H1 (cell line): ENCODE measurements at regions not wholly inside any gene's neighbourhood (a gene's known extent, or its start where the extent isn't known, plus 50 kb on each side); places are given as distances from the start of the nearest gene placed in this dataset.

Experiments used
- BCL11A ChIP-seq, 2 experiments: IDR thresholded peaks; one replicate each; pipeline ENCODE4 v1.6.1; 2011; ENCODE audit warnings: low read depth in 2 of 2, low read length in 2 of 2, mild to moderate bottlenecking in 2 of 2
- CTCF ChIP-seq, 3 experiments: IDR thresholded peaks; 1 replicate in 2 of 3; 2 replicates in 1 of 3; pipeline versions ENCODE4 v1.5.1 to v1.6.1; 2011; ENCODE audit warnings: low read length in 3 of 3, mild to moderate bottlenecking in 3 of 3, inconsistent platforms in 2 of 3, low read depth in 1 of 3, moderate library complexity in 1 of 3; ENCODE audit not compliant: insufficient read depth in 1 of 3; ENCODE audit errors: control extremely low read depth in 1 of 3
- GABPA ChIP-seq: IDR thresholded peaks from 2 replicates; pipeline ENCODE4 v1.6.1; 2011; ENCODE audit warnings: mild to moderate bottlenecking, low read length, moderate library complexity, borderline replicate concordance; ENCODE audit not compliant: insufficient read depth
- GTF2F1 ChIP-seq: IDR thresholded peaks from 2 replicates; pipeline ENCODE4 v1.6.1; 2012; ENCODE audit warnings: low read depth, low read length, improper control_type of control experiment, borderline replicate concordance
- KDM1A ChIP-seq: fragments of 200-600, 300-600 bp; sonication (generic); IDR thresholded peaks from 2 replicates; pipeline ENCODE4 v1.7.1; 2016; ENCODE audit warnings: mild to moderate bottlenecking, low read length, borderline replicate concordance
- MAFK ChIP-seq: IDR thresholded peaks from 2 replicates; pipeline ENCODE4 v1.6.1; 2012; ENCODE audit warnings: low read depth, mild to moderate bottlenecking, improper control_type of control experiment, low read length
- MAX ChIP-seq: IDR thresholded peaks from 2 replicates; pipeline ENCODE4 v1.6.1; 2012; ENCODE audit warnings: inconsistent platforms
- POLR2AphosphoS5 ChIP-seq: IDR thresholded peaks from 2 replicates; pipeline ENCODE4 v1.6.1; 2011; ENCODE audit warnings: low read depth, low read length
- ZNF274 ChIP-seq: IDR thresholded peaks from 2 replicates; pipeline ENCODE4 v1.7.0; 2012; ENCODE audit warnings: low read length, borderline replicate concordance; ENCODE audit errors: extremely low read depth

GRCh38 chr10:62669341-62669740 is 135.2 kb upstream of the ADO start:
- no peak for TF ChIP-seq MAX
- no peak for TF ChIP-seq CTCF (IDR thresholded peaks at IDR 0.05; ENCODE audit: control extremely low read depth in 1 of 3, insufficient read depth in 1 of 3, low read depth in 1 of 3, low read length in 3 of 3)
- TF ChIP-seq KDM1A, result no peak
- no peak for TF ChIP-seq GABPA
- no peak for TF ChIP-seq POLR2AphosphoS5
- no peak for TF ChIP-seq MAFK
- TF ChIP-seq ZNF274, result no peak
- no peak for TF ChIP-seq GTF2F1
- no peak for TF ChIP-seq BCL11A (IDR thresholded peaks at IDR 0.05; ENCODE audit: low read depth in 2 of 2, low read length in 2 of 2)
